Ishikawa (cell line): ENCODE measurements at regions not wholly inside any gene's neighbourhood (a gene's known extent, or its start where the extent isn't known, plus 50 kb on each side); places are given as distances from the start of the nearest gene placed in this dataset.

Experiments
- CEBPB ChIP-seq: IDR thresholded peaks from 2 replicates; pipeline ENCODE4 v1.6.1; 2012
- EGR1 ChIP-seq: IDR thresholded peaks from 2 replicates; pipeline ENCODE4 v1.6.1; 2012
- EP300 ChIP-seq: IDR thresholded peaks from 2 replicates; pipeline ENCODE4 v1.6.1; 2012; ENCODE audit warnings: borderline replicate concordance
- RAD21 ChIP-seq: IDR thresholded peaks from 2 replicates; pipeline ENCODE4 v1.6.1; 2012; ENCODE audit warnings: low read depth
- TAF1 ChIP-seq: IDR thresholded peaks from 2 replicates; pipeline ENCODE4 v1.6.1; 2012; ENCODE audit warnings: low read depth, mild to moderate bottlenecking
- TEAD4 ChIP-seq: IDR thresholded peaks from 2 replicates; pipeline ENCODE4 v1.6.1; 2012
- YY1 ChIP-seq: IDR thresholded peaks from 2 replicates; pipeline ENCODE4 v1.6.1; 2012; ENCODE audit warnings: low read depth
- TF ChIP-seq, protein P1 (sequence below): IDR thresholded peaks from 2 replicates; pipeline ENCODE4 v1.6.1; 2012
- TF ChIP-seq, protein P2 (sequence below): IDR thresholded peaks from 2 replicates; pipeline ENCODE4 v1.6.1; 2012; ENCODE audit warnings: low read depth, mild to moderate bottlenecking

DNA sequence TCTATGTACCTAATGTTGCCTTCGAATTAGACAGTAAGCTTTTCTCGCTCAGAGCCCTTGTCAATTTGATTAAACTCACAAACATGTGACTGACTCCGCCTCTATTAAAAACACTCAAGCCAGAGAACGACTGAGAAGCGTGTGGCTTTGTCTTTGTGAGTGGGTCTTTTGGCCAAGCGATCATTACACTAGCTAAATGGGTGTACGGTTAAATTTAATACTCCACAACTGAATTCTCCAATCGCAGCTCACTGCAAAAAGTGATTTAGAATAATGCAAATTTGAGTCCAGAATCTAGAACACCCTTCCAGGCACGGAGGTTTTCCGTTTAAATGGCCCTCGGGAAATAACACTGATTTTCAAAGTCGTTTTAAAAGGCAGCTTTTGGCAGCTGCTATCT lies 253.7 kb downstream of the EFCAB11 start:
- no peak for TF ChIP-seq EGR1
- no peak for TF ChIP-seq EP300
- TF ChIP-seq RAD21, result no peak
- no peak for TF ChIP-seq YY1
- TF ChIP-seq, protein P1, sequence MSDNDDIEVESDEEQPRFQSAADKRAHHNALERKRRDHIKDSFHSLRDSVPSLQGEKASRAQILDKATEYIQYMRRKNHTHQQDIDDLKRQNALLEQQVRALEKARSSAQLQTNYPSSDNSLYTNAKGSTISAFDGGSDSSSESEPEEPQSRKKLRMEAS, result no peak
- no peak for TF ChIP-seq TAF1
- TF ChIP-seq, protein P2, sequence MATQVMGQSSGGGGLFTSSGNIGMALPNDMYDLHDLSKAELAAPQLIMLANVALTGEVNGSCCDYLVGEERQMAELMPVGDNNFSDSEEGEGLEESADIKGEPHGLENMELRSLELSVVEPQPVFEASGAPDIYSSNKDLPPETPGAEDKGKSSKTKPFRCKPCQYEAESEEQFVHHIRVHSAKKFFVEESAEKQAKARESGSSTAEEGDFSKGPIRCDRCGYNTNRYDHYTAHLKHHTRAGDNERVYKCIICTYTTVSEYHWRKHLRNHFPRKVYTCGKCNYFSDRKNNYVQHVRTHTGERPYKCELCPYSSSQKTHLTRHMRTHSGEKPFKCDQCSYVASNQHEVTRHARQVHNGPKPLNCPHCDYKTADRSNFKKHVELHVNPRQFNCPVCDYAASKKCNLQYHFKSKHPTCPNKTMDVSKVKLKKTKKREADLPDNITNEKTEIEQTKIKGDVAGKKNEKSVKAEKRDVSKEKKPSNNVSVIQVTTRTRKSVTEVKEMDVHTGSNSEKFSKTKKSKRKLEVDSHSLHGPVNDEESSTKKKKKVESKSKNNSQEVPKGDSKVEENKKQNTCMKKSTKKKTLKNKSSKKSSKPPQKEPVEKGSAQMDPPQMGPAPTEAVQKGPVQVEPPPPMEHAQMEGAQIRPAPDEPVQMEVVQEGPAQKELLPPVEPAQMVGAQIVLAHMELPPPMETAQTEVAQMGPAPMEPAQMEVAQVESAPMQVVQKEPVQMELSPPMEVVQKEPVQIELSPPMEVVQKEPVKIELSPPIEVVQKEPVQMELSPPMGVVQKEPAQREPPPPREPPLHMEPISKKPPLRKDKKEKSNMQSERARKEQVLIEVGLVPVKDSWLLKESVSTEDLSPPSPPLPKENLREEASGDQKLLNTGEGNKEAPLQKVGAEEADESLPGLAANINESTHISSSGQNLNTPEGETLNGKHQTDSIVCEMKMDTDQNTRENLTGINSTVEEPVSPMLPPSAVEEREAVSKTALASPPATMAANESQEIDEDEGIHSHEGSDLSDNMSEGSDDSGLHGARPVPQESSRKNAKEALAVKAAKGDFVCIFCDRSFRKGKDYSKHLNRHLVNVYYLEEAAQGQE, result no peak
- no peak for TF ChIP-seq CEBPB
- TF ChIP-seq TEAD4, result no peak
